RWPE1 (cell line): ENCODE measurements at regions not wholly inside any gene's neighbourhood (a gene's known extent, or its start where the extent isn't known, plus 50 kb on each side); places are given as distances from the start of the nearest gene placed in this dataset.

Experiments used
- CTCF ChIA-PET: fragments of 350-600 bp; sonication (Branson Sonifier 250); formaldehyde crosslinking; extraction: SDS; loops from one replicate; lab custom pipeline; 2021; lab: Yijun Ruan, JAX
- POLR2A ChIA-PET: fragments of 400-600 bp; formaldehyde crosslinking; extraction: SDS; loops from one replicate; lab custom pipeline; 2020; ENCODE audit warnings: antibody characterized with exemption; ENCODE audit not compliant: low non-redundant PET; lab: Yijun Ruan, JAX
- DNase-seq: peaks from one replicate; pipeline ENCODE4 v3.0.0; 2012; ENCODE audit warnings: low spot score
- H3K27ac ChIP-seq: fragments of 450-650 bp; 2 replicates; pipeline ENCODE4 v1.5.1; 2017
- TF ChIP-seq, protein P1 (sequence below): fragments of 450-650 bp; conservative IDR thresholded peaks from 2 replicates; pipeline ENCODE4 v1.5.1; 2017; ENCODE audit warnings: low read depth, mild to moderate bottlenecking

GRCh38 chr11:93267383-93267782 lies 63.2 kb upstream of the DEUP1 start:
- DNase-seq, result no peak
- TF ChIP-seq, protein P1, sequence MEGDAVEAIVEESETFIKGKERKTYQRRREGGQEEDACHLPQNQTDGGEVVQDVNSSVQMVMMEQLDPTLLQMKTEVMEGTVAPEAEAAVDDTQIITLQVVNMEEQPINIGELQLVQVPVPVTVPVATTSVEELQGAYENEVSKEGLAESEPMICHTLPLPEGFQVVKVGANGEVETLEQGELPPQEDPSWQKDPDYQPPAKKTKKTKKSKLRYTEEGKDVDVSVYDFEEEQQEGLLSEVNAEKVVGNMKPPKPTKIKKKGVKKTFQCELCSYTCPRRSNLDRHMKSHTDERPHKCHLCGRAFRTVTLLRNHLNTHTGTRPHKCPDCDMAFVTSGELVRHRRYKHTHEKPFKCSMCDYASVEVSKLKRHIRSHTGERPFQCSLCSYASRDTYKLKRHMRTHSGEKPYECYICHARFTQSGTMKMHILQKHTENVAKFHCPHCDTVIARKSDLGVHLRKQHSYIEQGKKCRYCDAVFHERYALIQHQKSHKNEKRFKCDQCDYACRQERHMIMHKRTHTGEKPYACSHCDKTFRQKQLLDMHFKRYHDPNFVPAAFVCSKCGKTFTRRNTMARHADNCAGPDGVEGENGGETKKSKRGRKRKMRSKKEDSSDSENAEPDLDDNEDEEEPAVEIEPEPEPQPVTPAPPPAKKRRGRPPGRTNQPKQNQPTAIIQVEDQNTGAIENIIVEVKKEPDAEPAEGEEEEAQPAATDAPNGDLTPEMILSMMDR, result no peak
- no peak overlapping the region for H3K27ac ChIP-seq
- ChIA-PET POLR2A (no interaction called here), CTCF (interaction anchor here (0.6 kb wide), 1 partner anchor 9 kb away, joined by 3 read pairs; no protein-coding TSS in a partner anchor)

DNA sequence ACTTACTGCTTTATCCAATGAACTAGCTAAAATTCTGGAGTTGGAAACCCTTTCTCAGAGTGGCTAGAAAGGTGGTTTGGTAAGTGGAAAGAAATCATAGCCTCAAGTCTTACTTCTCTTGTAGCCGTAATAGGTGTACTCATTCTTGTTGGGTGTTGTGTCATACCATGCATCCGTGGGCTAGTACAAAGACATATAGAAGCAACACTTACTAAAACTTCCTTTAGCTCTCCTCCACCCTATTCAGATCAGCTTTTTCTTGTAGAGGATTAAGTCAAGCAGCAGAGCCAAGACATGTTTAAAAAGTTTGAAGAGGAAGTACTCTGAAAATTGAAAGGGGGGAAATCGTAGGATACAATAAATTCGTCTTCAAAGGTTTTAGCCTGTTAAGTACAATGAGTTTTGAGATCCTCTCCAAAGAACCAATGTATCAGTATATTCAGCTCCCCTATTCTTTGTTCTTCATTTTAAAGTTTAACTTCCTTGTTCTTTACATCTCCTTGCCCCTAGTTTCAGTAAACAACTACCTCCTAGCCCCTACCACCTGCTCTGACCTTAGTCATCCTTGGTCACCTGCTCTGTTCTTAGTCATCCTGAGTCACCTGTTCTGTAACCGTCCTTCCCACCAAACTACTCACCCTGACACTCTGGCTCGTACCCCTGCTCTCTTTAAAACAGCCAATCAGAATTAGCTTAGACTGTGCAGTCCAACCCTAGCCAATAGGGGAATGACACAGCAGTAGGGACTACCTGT lies 62.1 kb upstream of the DEUP1 start:
- CTCF ChIA-PET, result no interaction called here
- H3K27ac ChIP-seq, result no peak overlapping the region
- POLR2A ChIA-PET, result no interaction called here
- TF ChIP-seq, protein P1, result no peak
- no peak for DNase-seq

- ChIA-PET CTCF (no interaction called here), POLR2A (no interaction called here)
- H3K27ac ChIP-seq, result no peak overlapping the region
- TF ChIP-seq, protein P1, result no peak
- DNase-seq, result no peak
Measured at GRCh38 chr11:93271596-93271995, 58.9 kb upstream of the DEUP1 start.

DNA sequence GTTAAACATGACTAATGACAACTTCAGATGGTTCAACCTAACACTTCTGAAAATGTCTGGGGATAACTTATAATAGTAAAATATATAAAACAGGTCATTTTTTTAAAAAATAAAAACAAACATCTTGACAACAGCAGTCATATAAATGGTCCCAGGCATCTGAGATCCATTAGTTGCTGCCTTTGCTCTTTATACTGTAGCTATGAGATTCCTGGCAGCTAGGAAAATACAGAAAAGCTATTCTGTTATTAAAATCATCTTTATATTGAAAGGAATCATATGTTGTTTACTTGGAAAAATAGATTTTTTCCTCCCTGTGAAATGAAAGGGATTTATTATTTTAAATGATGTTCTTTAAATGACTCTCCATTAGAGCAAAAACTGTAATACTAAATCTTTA lies 55.7 kb upstream of the DEUP1 start:
- no peak overlapping the region for H3K27ac ChIP-seq
- TF ChIP-seq, protein P1, result no peak
- ChIA-PET CTCF (no interaction called here), POLR2A (no interaction called here)
- DNase-seq, result no peak

DNA sequence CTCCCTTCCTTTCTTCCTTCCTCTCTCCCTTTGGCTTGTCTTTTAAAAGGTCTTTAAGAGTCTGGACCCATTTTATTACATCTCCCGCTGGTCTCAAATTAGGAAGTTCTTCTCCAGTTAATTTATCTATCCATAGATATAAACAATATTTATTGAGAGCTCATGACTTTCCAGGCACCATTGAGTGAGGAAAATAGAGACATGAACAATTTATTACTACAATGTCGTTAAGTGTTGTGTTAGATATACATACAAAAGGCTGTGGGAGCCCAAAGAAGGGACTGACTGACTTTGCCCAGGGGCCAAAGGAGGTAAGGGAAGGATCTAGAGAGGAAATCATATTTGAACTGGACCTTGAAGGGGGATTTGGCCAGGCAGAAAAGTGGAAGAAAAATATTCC lies 51.6 kb upstream of the DEUP1 start:
- TF ChIP-seq, protein P1, result no peak

DNA sequence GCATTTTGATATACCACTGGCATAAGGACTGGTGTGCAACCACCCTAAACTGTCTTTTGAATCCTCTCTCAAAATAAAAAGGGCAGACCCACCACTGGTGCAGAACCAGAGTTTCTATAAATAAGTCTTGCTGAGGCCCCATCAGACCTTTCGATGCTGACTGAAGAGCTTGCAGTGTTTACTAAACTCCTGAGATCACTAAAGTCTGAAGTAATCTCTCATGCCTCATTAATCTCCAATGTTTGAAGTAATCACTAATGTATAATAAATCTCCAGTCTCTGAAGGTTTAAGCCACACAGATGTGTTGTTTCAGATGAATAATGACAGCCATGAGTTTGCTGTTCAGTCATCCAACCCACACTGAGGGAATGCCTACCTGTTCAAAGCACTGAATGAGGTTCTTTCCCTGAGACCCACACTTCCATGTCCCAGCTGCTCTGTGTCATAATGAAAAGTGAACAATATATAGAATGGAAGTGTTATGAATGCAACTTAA lies 50.6 kb upstream of the DEUP1 start:
- DNase-seq, result no peak
- POLR2A ChIA-PET, result no interaction called here
- CTCF ChIA-PET, result no interaction called here
- no peak overlapping the region for H3K27ac ChIP-seq
- TF ChIP-seq, protein P1, result no peak

More for the DNA sequence above, 51.6 kb upstream of the DEUP1 start:
- CTCF ChIA-PET, result no interaction called here
- POLR2A ChIA-PET, result no interaction called here
- no peak overlapping the region for H3K27ac ChIP-seq
- DNase-seq, result no peak
